ENCODE measurements at regions not wholly inside any gene's neighbourhood (a gene's known extent, or its start where the extent isn't known, plus 50 kb on each side); places are given as distances from the start of the nearest gene placed in this dataset.

DNA sequence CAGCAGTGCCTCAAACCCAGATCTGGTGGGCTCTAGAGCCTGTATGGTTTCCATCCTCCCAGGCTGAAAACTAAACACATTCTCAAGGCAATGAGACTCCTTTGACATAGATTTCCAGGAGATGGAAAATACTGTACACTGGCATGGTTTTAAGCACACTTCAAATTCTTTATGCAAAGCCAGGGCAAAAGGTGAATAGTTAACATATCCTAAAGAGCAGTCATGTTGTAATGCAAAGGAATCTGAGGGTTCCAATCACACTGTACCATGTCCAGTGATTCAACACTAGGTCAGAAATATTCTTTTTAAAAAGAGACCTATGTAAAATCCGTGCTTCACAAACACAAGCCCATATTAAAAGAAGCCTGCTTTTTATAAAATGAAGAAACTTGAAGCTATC is 195.3 kb downstream of the QDPR start:
- DNase-seq (no peak), ATAC-seq (no peak)
- Mint-ChIP-seq H3K36me3 (ENCODE audit: low read depth) (no peaks in the 10 kb centered on the region), H3K27ac (no peak overlapping the region), H3K4me1 (ENCODE audit: low read depth) (no peaks in the 10 kb centered on the region), H3K27me3 (peaks cover 12% of the 10 kb centered on the region), H3K4me3 (no peak overlapping the region), H3K9me3 (no peaks in the 10 kb centered on the region)
- intact Hi-C loops (cut with micrococcal nuclease): no loop called here
- POLR2A ChIA-PET: no interaction called here
- CTCF ChIA-PET: interaction anchor here (1.6 kb wide), 1 partner anchor 8 kb away, joined by 8 read pairs; no protein-coding TSS in a partner anchor
- TF ChIP-seq, protein P1, sequence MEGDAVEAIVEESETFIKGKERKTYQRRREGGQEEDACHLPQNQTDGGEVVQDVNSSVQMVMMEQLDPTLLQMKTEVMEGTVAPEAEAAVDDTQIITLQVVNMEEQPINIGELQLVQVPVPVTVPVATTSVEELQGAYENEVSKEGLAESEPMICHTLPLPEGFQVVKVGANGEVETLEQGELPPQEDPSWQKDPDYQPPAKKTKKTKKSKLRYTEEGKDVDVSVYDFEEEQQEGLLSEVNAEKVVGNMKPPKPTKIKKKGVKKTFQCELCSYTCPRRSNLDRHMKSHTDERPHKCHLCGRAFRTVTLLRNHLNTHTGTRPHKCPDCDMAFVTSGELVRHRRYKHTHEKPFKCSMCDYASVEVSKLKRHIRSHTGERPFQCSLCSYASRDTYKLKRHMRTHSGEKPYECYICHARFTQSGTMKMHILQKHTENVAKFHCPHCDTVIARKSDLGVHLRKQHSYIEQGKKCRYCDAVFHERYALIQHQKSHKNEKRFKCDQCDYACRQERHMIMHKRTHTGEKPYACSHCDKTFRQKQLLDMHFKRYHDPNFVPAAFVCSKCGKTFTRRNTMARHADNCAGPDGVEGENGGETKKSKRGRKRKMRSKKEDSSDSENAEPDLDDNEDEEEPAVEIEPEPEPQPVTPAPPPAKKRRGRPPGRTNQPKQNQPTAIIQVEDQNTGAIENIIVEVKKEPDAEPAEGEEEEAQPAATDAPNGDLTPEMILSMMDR (IDR thresholded peaks at IDR 0.05): no peak

DNA sequence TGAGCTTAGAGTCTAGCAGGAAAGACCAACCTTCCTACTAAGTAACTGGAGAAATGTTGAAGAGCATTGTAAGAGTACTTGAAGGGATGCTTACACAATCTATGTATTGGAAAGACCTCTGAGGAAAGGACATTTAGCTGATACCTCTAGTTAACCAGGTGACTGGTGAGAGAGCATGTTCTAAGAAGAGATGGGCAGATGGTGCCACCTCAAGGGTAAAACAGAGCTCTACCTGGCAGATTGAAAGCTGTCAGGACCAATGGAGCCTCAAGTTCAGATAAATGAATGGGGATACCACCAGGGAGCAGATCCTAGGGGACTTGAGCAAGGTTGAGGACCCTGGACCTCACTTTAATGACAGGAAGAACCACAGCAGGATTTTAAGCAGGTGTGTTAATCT is 196.4 kb downstream of the QDPR start:
- DNase-seq (no peak), ATAC-seq (no peak)
- CTCF ChIA-PET: interaction anchor here (0.7 to 1.6 kb wide), 2 partner anchors 10 to 1028 kb away, joined by 3 to 8 read pairs; no protein-coding TSS in a partner anchor
- TF ChIP-seq, protein P1 (IDR thresholded peaks at IDR 0.05): no peak
- Mint-ChIP-seq H3K9me3 (no peaks in the 10 kb centered on the region), H3K4me1 (ENCODE audit: low read depth) (no peaks in the 10 kb centered on the region), H3K27ac (no peak overlapping the region), H3K4me3 (no peak overlapping the region), H3K36me3 (ENCODE audit: low read depth) (no peaks in the 10 kb centered on the region), H3K27me3 (peaks cover 14% of the 10 kb centered on the region)
- intact Hi-C loops (cut with micrococcal nuclease): no loop called here
- POLR2A ChIA-PET: no interaction called here

DNA sequence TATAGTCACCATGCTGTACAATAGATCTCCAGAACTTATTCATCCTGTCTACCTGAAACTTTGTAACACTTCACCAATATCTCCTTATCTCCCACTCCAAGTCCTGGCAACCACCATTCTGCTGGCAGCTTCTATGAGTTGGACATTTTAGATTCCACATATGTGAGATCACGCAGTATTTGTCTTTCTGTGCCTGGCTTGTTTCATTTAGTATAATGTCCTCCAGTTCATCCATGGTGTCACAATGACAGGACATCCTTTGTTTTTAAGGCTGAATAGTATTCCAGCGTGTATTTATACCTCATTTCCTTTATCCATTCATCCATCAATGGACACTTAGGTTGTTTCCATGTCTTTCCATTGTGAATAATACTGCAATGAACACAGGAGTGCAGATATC is 198.7 kb downstream of the QDPR start:
- intact Hi-C loops (cut with micrococcal nuclease): no loop called here
- DNase-seq: no peak
- ChIA-PET CTCF (interaction anchor here (2.6 kb wide), 1 partner anchor 11 kb away, joined by 11 read pairs; no protein-coding TSS in a partner anchor), POLR2A (no interaction called here)
- Mint-ChIP-seq H3K9me3 (no peaks in the 10 kb centered on the region), H3K4me3 (no peak overlapping the region), H3K27ac (no peak overlapping the region), H3K27me3 (peaks cover 13% of the 10 kb centered on the region), H3K4me1 (ENCODE audit: low read depth) (peaks cover 8% of the 10 kb centered on the region), H3K36me3 (ENCODE audit: low read depth) (no peaks in the 10 kb centered on the region)
- no peak for ATAC-seq
- TF ChIP-seq, protein P1 (IDR thresholded peaks at IDR 0.05): no peak

DNA sequence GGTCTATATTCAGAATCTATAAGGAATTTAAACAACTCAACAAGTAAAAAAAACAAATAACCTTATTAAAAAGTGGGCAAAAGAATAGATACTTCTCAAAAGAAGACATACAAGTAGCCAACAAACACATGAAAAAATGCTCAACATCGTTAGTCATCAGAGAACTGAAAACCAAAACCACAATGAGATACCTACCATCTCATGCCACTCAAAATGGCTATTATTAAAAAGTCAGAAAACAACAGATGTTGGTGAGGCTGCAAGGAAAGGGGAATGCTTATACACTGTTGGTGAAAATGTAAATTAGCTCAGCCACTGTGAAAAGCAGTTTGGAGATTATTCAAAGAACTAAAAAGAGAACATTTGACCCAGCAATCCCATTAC is 201.6 kb downstream of the QDPR start:
- H3K9me3 Mint-ChIP-seq: no peaks in the 10 kb centered on the region

DNA sequence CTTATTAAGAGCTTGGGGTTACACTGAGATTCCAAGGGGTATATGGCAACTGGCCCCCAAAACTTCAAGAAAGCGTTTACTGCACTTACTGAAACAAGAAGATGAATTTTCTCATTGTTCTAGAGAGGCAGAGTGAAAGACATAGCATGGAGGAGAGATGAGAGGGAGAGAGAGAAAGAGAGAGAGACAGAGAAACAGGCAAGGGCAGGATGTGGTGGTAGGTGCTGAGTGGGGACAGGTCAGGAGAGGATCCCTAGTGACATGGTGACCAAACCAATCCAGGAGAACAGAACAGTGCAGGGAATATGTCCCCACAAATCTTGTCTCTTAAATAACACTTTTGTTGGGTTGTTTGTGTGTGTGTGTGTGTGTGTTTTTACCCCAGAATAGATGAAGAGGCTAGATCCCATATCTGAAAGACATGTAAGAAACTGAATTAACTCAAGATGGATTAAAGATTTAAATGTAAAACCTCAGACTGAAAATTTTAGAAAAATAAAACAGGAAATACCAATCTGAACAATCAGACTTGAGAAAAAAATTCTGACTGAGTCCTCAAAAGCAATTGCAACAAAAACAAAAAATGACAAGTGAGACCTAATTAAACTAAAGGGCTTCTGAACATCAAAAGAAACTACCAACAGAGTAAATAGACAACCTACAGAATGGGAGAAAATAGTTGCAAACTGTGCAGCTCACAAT is 202.2 kb downstream of the QDPR start:
- ATAC-seq: no peak
- CTCF ChIA-PET: interaction anchor here (0.6 to 0.8 kb wide), 2 partner anchors 15 to 32 kb away, joined by 3 to 4 read pairs; no protein-coding TSS in a partner anchor
- Mint-ChIP-seq H3K27ac (no peak overlapping the region), H3K4me1 (ENCODE audit: low read depth) (peaks cover 8% of the 10 kb centered on the region), H3K27me3 (peaks cover 6% of the 10 kb centered on the region), H3K4me3 (no peak overlapping the region), H3K9me3 (no peaks in the 10 kb centered on the region), H3K36me3 (ENCODE audit: low read depth) (no peaks in the 10 kb centered on the region)
- intact Hi-C loops (cut with micrococcal nuclease): no loop called here
- TF ChIP-seq, protein P1 (IDR thresholded peaks at IDR 0.05): no peak
- no peak for DNase-seq
- POLR2A ChIA-PET: no interaction called here

More for the DNA sequence above, 201.6 kb downstream of the QDPR start:
- DNase-seq (no peak), ATAC-seq (no peak)
- peaks cover 9% of the 10 kb centered on the region for H3K27me3 Mint-ChIP-seq
- no peaks in the 10 kb centered on the region for H3K36me3 Mint-ChIP-seq (ENCODE audit: low read depth)
- peaks cover 8% of the 10 kb centered on the region for H3K4me1 Mint-ChIP-seq (ENCODE audit: low read depth)
- intact Hi-C loops (cut with micrococcal nuclease): no loop called here
- H3K27ac Mint-ChIP-seq: no peak overlapping the region
- TF ChIP-seq, protein P1 (IDR thresholded peaks at IDR 0.05): no peak
- no peak overlapping the region for H3K4me3 Mint-ChIP-seq
- CTCF ChIA-PET: interaction anchor here (0.6 kb wide), 1 partner anchor 15 kb away, joined by 4 read pairs; no protein-coding TSS in a partner anchor
- POLR2A ChIA-PET: no interaction called here

All from activated CD8-positive, alpha-beta T cell treated with anti-CD3 and anti-CD28 coated beads for 36 hours (primary cell).